ENCODE measurements at regions not wholly inside any gene's neighbourhood (a gene's known extent, or its start where the extent isn't known, plus 50 kb on each side); places are given as distances from the start of the nearest gene placed in this dataset.

DNA sequence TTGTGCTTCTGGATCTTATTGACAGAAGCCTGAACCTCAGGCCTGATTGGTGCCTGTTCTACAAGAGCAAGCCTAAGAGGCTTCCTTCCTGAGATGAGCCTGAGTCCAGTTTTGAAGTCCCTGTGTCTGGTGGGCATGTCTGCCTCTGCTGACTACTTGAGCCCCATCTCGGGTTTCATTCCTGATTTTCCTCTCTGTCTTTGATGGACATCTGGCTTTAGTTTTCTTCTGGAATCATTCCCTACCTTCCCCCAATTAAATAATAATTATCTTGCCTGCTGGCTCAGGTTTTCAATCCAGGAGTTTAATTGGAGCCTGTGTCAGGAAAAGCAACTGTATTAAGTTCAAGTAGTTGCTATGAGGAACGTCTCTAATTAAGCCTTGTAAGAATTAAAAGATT lies 135.5 kb upstream of the MC4R start:
- H3K9ac ChIP-seq (ENCODE audit: low read length): no peak overlapping the region
- no peaks in the 10 kb centered on the region for H3K36me3 ChIP-seq (ENCODE audit: insufficient read depth, low read length)
- H3K27me3 ChIP-seq (ENCODE audit: insufficient read depth, low read length): no peaks in the 10 kb centered on the region
- no peak overlapping the region for H3K27ac ChIP-seq (ENCODE audit: low read depth, low read length, poor library complexity, severe bottlenecking)
- no peak overlapping the region for H2AFZ ChIP-seq (ENCODE audit: low read length)
- no peaks in the 10 kb centered on the region for H3K9me3 ChIP-seq (ENCODE audit: low read length)
- H3K4me3 ChIP-seq (ENCODE audit: low read depth, low read length, poor library complexity, severe bottlenecking): no peak overlapping the region
- TF ChIP-seq, protein P1, sequence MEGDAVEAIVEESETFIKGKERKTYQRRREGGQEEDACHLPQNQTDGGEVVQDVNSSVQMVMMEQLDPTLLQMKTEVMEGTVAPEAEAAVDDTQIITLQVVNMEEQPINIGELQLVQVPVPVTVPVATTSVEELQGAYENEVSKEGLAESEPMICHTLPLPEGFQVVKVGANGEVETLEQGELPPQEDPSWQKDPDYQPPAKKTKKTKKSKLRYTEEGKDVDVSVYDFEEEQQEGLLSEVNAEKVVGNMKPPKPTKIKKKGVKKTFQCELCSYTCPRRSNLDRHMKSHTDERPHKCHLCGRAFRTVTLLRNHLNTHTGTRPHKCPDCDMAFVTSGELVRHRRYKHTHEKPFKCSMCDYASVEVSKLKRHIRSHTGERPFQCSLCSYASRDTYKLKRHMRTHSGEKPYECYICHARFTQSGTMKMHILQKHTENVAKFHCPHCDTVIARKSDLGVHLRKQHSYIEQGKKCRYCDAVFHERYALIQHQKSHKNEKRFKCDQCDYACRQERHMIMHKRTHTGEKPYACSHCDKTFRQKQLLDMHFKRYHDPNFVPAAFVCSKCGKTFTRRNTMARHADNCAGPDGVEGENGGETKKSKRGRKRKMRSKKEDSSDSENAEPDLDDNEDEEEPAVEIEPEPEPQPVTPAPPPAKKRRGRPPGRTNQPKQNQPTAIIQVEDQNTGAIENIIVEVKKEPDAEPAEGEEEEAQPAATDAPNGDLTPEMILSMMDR (IDR thresholded peaks at IDR 0.05; ENCODE audit: low read length): no peak
- no peak for TF ChIP-seq EZH2 (IDR thresholded peaks at IDR 0.05; ENCODE audit: borderline replicate concordance, low read length)
- no peaks in the 10 kb centered on the region for H3K79me2 ChIP-seq (ENCODE audit: insufficient read depth, low read length)
- no peaks in the 10 kb centered on the region for H4K20me1 ChIP-seq (ENCODE audit: insufficient read depth, low read length)
- H3K9me2 ChIP-seq (ENCODE audit: low read depth, low read length): no peaks in the 10 kb centered on the region
- no peaks in the 10 kb centered on the region for H3K4me1 ChIP-seq (ENCODE audit: insufficient read depth, low read length, severe bottlenecking)
- no peak overlapping the region for H3K4me2 ChIP-seq (ENCODE audit: low read length)
- no peaks in the 10 kb centered on the region; the same call in 1 of the 2 replicates for H3F3A ChIP-seq (ENCODE audit: insufficient read depth, low read length)

DNA sequence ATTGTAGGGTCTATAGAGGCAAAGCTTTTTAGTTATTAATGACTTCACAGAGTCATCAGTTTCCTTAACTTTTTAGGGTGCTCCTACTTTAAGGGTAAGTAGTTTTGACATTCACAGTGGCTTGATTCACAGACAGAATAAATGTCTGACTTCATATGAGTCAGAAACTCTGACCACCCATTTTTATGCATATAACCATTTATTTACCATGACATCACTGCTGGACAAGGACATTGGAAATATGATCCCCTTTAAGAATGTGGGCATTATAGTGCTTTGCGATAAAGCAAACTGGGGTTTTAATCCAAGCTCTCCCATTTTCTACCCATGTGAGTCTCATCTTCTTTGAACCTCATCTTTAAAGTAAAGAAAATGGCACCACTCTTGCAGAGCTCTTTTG lies 162.0 kb upstream of the MC4R start:
- Histone ChIP-seq H3K27me3 (ENCODE audit: insufficient read depth, low read length) (no peaks in the 10 kb centered on the region), H3K9ac (ENCODE audit: low read length) (no peak overlapping the region), H4K20me1 (ENCODE audit: insufficient read depth, low read length) (no peaks in the 10 kb centered on the region), H3K4me3 (ENCODE audit: low read depth, low read length, poor library complexity, severe bottlenecking) (no peak overlapping the region), H3K4me1 (ENCODE audit: insufficient read depth, low read length, severe bottlenecking) (no peaks in the 10 kb centered on the region), H3K9me3 (ENCODE audit: low read length) (no peaks in the 10 kb centered on the region), H3K36me3 (ENCODE audit: insufficient read depth, low read length) (no peaks in the 10 kb centered on the region), H2AFZ (ENCODE audit: low read length) (no peak overlapping the region), H3K27ac (ENCODE audit: low read depth, low read length, poor library complexity, severe bottlenecking) (no peak overlapping the region), H3F3A (ENCODE audit: insufficient read depth, low read length) (no peaks in the 10 kb centered on the region), H3K4me2 (ENCODE audit: low read length) (no peak overlapping the region), H3K9me2 (ENCODE audit: low read depth, low read length) (no peaks in the 10 kb centered on the region), H3K79me2 (ENCODE audit: insufficient read depth, low read length) (no peaks in the 10 kb centered on the region)
- no peak for TF ChIP-seq EZH2 (IDR thresholded peaks at IDR 0.05; ENCODE audit: borderline replicate concordance, low read length)
- TF ChIP-seq, protein P1 (IDR thresholded peaks at IDR 0.05; ENCODE audit: low read length): no peak

DNA sequence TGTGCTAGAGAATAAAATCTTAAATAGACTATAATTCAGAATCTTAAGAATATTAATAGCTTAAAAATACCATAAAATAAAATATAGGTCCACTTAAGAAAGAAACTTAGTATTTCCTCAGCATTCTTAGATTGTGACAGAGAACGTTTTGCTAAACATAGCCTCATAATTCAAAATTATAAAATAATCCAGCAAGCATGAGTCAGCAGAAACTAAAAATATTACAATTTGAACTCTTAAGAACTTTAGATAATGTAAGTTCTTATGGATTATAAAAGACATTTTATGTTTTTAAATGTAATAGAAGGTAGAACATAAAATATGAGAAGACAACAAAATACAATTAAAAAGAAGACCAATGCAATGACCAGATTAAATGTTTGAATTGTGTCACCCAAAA lies 164.5 kb upstream of the MC4R start:
- Histone ChIP-seq H2AFZ (ENCODE audit: low read length) (no peak overlapping the region), H3K4me1 (ENCODE audit: insufficient read depth, low read length, severe bottlenecking) (no peaks in the 10 kb centered on the region), H3K4me3 (ENCODE audit: low read depth, low read length, poor library complexity, severe bottlenecking) (no peak overlapping the region), H3K27me3 (ENCODE audit: insufficient read depth, low read length) (no peaks in the 10 kb centered on the region), H3K4me2 (ENCODE audit: low read length) (no peak overlapping the region), H3K9me2 (ENCODE audit: low read depth, low read length) (no peaks in the 10 kb centered on the region), H3F3A (ENCODE audit: insufficient read depth, low read length) (no peaks in the 10 kb centered on the region), H3K79me2 (ENCODE audit: insufficient read depth, low read length) (no peaks in the 10 kb centered on the region), H3K36me3 (ENCODE audit: insufficient read depth, low read length) (no peaks in the 10 kb centered on the region), H4K20me1 (ENCODE audit: insufficient read depth, low read length) (no peaks in the 10 kb centered on the region), H3K9me3 (ENCODE audit: low read length) (no peaks in the 10 kb centered on the region), H3K9ac (ENCODE audit: low read length) (no peak overlapping the region), H3K27ac (ENCODE audit: low read depth, low read length, poor library complexity, severe bottlenecking) (no peak overlapping the region)
- TF ChIP-seq, protein P1 (IDR thresholded peaks at IDR 0.05; ENCODE audit: low read length): no peak
- no peak for TF ChIP-seq EZH2 (IDR thresholded peaks at IDR 0.05; ENCODE audit: borderline replicate concordance, low read length)

Data from OCI-LY1 (cell line).